Stomach (tissue), 8 donors: ENCODE measurements at regions not wholly inside any gene's neighbourhood (a gene's known extent, or its start where the extent isn't known, plus 50 kb on each side); places are given as distances from the start of the nearest gene placed in this dataset.

Experiments used
- DNase-seq, 2 donors: peaks; one replicate each; pipeline versions ENCODE4 v3.0.0 to v3.0.0-alpha.2; 2013 to 2019
- H3K27ac ChIP-seq, 5 donors: fragments of 200-600 bp in 4 of 5; sonication (generic) in 4 of 5; one replicate each; pipeline ENCODE4 v1.5.1; 2013 to 2019; ENCODE audit warnings: mild to moderate bottlenecking in 1 of 5, moderate library complexity in 1 of 5
- H3K27me3 ChIP-seq, 3 donors: fragments of 200-600 bp; sonication (generic); one replicate each; pipeline ENCODE4 v1.5.1; 2017 to 2019; ENCODE audit warnings: mixed run types in 1 of 3
- H3K36me3 ChIP-seq, 4 donors: fragments of 200-600 bp; sonication (generic); 1 replicate in 3 of 4; 2 replicates in 1 of 4; pipeline ENCODE4 v1.5.1; 2016 to 2019
- H3K4me1 ChIP-seq, 4 donors: fragments of 200-600 bp; sonication (generic); one replicate each; pipeline ENCODE4 v1.5.1; 2016 to 2019
- H3K4me3 ChIP-seq, 4 donors: fragments of 200-600 bp; sonication (generic) in 3 of 4; one replicate each; pipeline ENCODE4 v1.5.1; 2016 to 2019; ENCODE audit warnings: mild to moderate bottlenecking in 1 of 4
- H3K9me3 ChIP-seq, 4 donors: fragments of 200-600 bp; sonication (generic); one replicate each; pipeline ENCODE4 v1.5.1; 2016 to 2019
- EP300 ChIP-seq: sonication (generic); formaldehyde crosslinking; IDR thresholded peaks from one replicate; pipeline ENCODE4 v1.6.1; 2017; ENCODE audit warnings: antibody characterized with exemption
- POLR2A ChIP-seq, 4 donors: fragments of 450-650 bp; IDR thresholded peaks; one replicate each; pipeline ENCODE4 v1.6.1; 2016; ENCODE audit warnings: antibody characterized with exemption in 4 of 4, control low read depth in 2 of 4, mild to moderate bottlenecking in 1 of 4, moderate library complexity in 1 of 4
- POLR2AphosphoS5 ChIP-seq, 3 donors: sonication (generic); formaldehyde crosslinking; IDR thresholded peaks; one replicate each; pipeline ENCODE4 v1.6.1; 2016; ENCODE audit warnings: antibody characterized with exemption in 3 of 3
- WGBS, 5 donors: extraction: QIAGEN DNeasy Blood & Tissue Kit in 3 of 5; methylation state at CpG; one replicate each; pipeline versions ENCODE4 v1.1.5 to v1.1.7; 2013 to 2018; 5-methylcytosine and 5-hydroxymethylcytosine counted together
- intact Hi-C: fragments of 100-400 bp; cut with DNase I; formaldehyde crosslinking; loops from one replicate; pipeline ENCODE4 v1.15.1; 2023; ENCODE audit warnings: low total_unique reads
- TF ChIP-seq, protein P1 (sequence below), 7 experiments: fragments of 450-650 bp in 4 of 7; fragments of 200-600 bp in 3 of 7; sonication (generic) in 3 of 7; IDR thresholded peaks; one replicate each; pipeline ENCODE4 v1.5.1; 2016 to 2019; ENCODE audit warnings: antibody characterized with exemption in 7 of 7, control low read depth in 2 of 7, mild to moderate bottlenecking in 1 of 7
- donor health status: healthy with polysubstance abuse.
- donor health status: Bipolar disorder and iron deficiency.
- donor health status: healthy.

DNA sequence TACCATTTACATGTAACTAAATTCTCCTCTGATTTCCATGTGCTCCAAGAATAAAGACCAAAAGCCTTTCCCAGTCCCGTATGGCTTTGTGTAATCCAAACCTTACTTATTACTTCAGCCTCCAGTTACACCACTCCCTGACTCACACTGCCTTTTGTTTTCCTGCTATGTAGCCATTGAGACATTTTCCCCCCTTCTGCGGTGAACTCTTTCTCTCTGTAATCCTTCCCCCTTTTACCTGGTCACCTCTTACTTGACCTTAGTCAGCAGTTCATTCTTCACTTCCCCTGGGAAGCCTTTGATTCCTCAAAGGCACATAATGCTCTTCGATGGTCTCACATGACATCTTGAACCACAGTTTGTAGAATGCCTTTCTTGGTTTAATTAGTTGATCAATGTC is 256.0 kb upstream of the FANCL start:
- Histone ChIP-seq H3K27ac (no peak overlapping the region), H3K4me1 (no peaks in the 10 kb centered on the region), H3K36me3 (no peaks in the 10 kb centered on the region), H3K9me3 (no peaks in the 10 kb centered on the region), H3K27me3 (no peaks in the 10 kb centered on the region), H3K4me3 (no peak overlapping the region)
- intact Hi-C loops, result no loop called here
- no peak for DNase-seq
- TF ChIP-seq EP300, result no peak
- no peak for TF ChIP-seq POLR2A (IDR thresholded peaks at IDR 0.05)
- TF ChIP-seq, protein P1, sequence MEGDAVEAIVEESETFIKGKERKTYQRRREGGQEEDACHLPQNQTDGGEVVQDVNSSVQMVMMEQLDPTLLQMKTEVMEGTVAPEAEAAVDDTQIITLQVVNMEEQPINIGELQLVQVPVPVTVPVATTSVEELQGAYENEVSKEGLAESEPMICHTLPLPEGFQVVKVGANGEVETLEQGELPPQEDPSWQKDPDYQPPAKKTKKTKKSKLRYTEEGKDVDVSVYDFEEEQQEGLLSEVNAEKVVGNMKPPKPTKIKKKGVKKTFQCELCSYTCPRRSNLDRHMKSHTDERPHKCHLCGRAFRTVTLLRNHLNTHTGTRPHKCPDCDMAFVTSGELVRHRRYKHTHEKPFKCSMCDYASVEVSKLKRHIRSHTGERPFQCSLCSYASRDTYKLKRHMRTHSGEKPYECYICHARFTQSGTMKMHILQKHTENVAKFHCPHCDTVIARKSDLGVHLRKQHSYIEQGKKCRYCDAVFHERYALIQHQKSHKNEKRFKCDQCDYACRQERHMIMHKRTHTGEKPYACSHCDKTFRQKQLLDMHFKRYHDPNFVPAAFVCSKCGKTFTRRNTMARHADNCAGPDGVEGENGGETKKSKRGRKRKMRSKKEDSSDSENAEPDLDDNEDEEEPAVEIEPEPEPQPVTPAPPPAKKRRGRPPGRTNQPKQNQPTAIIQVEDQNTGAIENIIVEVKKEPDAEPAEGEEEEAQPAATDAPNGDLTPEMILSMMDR (IDR thresholded peaks at IDR 0.05), result no peak
- 44 to 53% (median 45%) methylated on average over 3 of the region's 3 CpGs for WGBS, 5 donors

DNA sequence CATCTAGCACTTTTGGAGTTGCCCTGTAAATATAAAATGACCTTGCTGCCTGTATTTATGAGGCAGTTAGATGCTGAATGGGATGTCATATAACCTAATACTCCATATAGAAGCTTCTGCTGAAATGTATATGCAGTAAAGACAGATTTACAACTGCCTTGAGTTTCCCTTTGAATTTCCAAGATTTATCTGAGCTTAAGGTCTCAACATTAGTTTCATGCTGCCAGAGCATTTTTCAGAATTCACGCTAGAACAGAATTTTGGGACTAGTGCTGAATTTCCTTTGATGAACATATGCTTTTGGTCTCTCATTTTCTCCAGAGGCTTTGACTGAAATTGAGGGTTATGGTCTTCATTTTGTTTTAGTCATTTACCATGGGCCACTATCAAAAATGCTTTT is 254.7 kb upstream of the FANCL start:
- WGBS, 5 donors, result 79 to 96% (median 90%) methylated on average over 1 of the region's 1 CpG

DNA sequence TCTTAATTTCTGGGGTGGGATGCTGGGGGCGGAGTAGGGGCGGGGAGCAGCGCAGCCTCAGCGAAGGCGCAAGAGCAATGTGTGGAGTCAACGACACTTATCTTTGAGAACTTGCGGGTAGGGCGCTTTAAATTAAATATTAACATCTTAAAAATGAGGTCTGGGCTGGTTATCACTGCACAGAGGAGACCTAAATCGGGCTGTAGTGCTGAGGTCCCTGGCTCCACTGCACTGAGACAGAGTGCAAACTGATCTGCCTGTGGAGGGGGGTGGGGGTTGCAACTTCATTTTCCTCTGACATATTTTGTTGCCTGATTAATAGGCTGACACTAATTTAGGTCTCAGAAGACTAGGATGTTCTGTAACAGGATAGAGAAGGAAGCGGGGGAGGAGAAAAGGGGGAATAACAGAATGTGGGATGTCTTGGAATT is 253.0 kb upstream of the FANCL start:
- Histone ChIP-seq H3K27ac (no peak overlapping the region), H3K4me3 (no peak overlapping the region), H3K9me3 (no peaks in the 10 kb centered on the region), H3K27me3 (no peaks in the 10 kb centered on the region), H3K4me1 (no peaks in the 10 kb centered on the region), H3K36me3 (no peaks in the 10 kb centered on the region)
- WGBS, 5 donors, result 61 to 79% (median 74%) methylated on average over 10 of the region's 10 CpGs
- intact Hi-C loops, result no loop called here
- DNase-seq, result no peak
- no peak for TF ChIP-seq EP300
- no peak for TF ChIP-seq POLR2AphosphoS5 (IDR thresholded peaks at IDR 0.05)
- TF ChIP-seq POLR2A (IDR thresholded peaks at IDR 0.05), result no peak
- TF ChIP-seq, protein P1 (IDR thresholded peaks at IDR 0.05), result no peak

More for the DNA sequence above, 254.7 kb upstream of the FANCL start:
- no peak for DNase-seq
- no peak overlapping the region for H3K4me3 ChIP-seq
- no peaks in the 10 kb centered on the region for H3K36me3 ChIP-seq
- no peaks in the 10 kb centered on the region for H3K4me1 ChIP-seq
- H3K27ac ChIP-seq, result no peak overlapping the region
- H3K9me3 ChIP-seq, result no peaks in the 10 kb centered on the region
- TF ChIP-seq POLR2AphosphoS5 (IDR thresholded peaks at IDR 0.05), result no peak
- TF ChIP-seq EP300, result no peak
- H3K27me3 ChIP-seq, result no peaks in the 10 kb centered on the region
- intact Hi-C loops, result no loop called here

DNA sequence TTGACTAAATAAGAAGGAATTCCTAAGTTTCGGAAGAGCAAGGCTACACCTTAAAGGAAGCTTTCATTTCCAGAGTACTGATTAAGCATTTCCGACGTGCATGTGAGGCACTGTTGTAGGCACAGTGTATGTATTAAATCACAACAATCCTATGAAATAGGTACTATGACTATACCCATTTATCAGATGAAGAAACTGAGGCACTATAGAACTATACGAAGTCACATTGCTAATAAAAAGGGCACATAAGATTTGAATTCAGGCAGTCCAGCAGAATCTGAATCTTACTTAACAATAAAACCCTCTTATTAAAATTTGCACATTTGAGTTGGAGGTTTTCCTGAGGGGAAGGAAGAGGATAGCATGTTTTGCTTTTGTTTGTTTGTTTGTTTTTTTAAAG is 243.5 kb upstream of the FANCL start:
- intact Hi-C loops, result no loop called here
- 86 to 95% (median 91%) methylated on average over 4 of the region's 4 CpGs for WGBS, 5 donors

DNA sequence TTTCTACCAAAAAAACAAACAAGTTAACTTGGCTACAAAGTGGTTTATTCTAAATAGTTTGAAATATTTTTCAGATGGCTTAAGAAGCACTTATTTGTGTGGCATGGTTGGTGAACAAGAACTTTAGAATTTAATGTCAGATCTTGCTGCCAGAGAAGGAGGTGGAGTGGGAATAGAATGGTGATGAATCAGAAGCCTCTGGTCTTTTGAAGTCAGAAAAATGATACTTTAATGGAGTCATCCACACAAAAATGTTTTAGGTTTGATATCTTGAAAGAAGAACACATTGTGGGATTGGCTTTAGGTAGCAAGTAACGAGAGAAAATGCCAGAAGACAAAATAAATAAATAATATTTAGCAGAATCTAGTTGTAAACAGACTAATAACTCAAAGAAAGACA is 243.1 kb upstream of the FANCL start:
- H3K27ac ChIP-seq, result no peak overlapping the region
- H3K36me3 ChIP-seq, result no peaks in the 10 kb centered on the region
- no peak overlapping the region for H3K4me3 ChIP-seq
- no peak for DNase-seq
- H3K9me3 ChIP-seq, result peaks cover 0 to 12% (median 5%) of the 10 kb centered on the region in 4 donors
- no peaks in the 10 kb centered on the region for H3K27me3 ChIP-seq
- TF ChIP-seq POLR2A (IDR thresholded peaks at IDR 0.05) (no peak), EP300 (no peak), POLR2AphosphoS5 (IDR thresholded peaks at IDR 0.05) (no peak)
- TF ChIP-seq, protein P1 (IDR thresholded peaks at IDR 0.05), result no peak
- WGBS, 5 donors, result 53 to 60% (median 54%) methylated on average over 1 of the region's 1 CpG
- intact Hi-C loops, result no loop called here
- H3K4me1 ChIP-seq, result no peaks in the 10 kb centered on the region

More for the DNA sequence above, 243.5 kb upstream of the FANCL start:
- DNase-seq, result no peak
- Histone ChIP-seq H3K9me3 (peaks cover 0 to 12% (median 5%) of the 10 kb centered on the region in 4 donors), H3K27me3 (no peaks in the 10 kb centered on the region), H3K27ac (no peak overlapping the region), H3K4me1 (no peaks in the 10 kb centered on the region), H3K4me3 (no peak overlapping the region), H3K36me3 (no peaks in the 10 kb centered on the region)
- no peak for TF ChIP-seq POLR2A (IDR thresholded peaks at IDR 0.05)
- TF ChIP-seq, protein P1 (IDR thresholded peaks at IDR 0.05), result no peak
- no peak for TF ChIP-seq EP300
- TF ChIP-seq POLR2AphosphoS5 (IDR thresholded peaks at IDR 0.05), result no peak
